K562 (cell line): ENCODE measurements at regions not wholly inside any gene's neighbourhood (a gene's known extent, or its start where the extent isn't known, plus 50 kb on each side); places are given as distances from the start of the nearest gene placed in this dataset.

Experiments
- ATAC-seq: fragments of 200-7000 bp; cut with Tn5 transposase; 3 replicates; pipeline ENCODE4 v1.9.1; 2020; ENCODE audit warnings: moderate library complexity
- BruUV-seq: library from RNA; stranded (reverse); fragments of 400-500 nt; replicated peaks from 2 replicates; lab custom pipeline; 2021; lab: Mats Ljungman, UMichigan
- CTCF ChIA-PET: fragments of 300-600 bp; formaldehyde crosslinking; extraction: SDS; loops from one replicate; lab custom pipeline; 2021; ENCODE audit warnings: low intra/inter-chr PET ratio; lab: Yijun Ruan, JAX
- POLR2A ChIA-PET: fragments of 300-600, 350-650 bp; sonication (Branson Sonifier 250); formaldehyde crosslinking; extraction: SDS; loops from one replicate; lab custom pipeline; 2021; ENCODE audit warnings: antibody characterized with exemption, inconsistent platforms; lab: Yijun Ruan, JAX
- DNase-seq, 4 experiments: peaks; one replicate each; pipeline versions ENCODE4 v3.0.0 to v3.0.0-alpha.2; 2011 to 2018; ENCODE audit warnings: low spot score in 3 of 4, mixed read lengths in 3 of 4; ENCODE audit errors: extremely low read depth in 1 of 4
- FAIRE-seq: peaks from 2 replicates; lab custom pipeline; 2011; peaks lifted over from hg19 to GRCh38; lab: Jason Lieb, UNC
- H2AFZ ChIP-seq: 2 replicates; pipeline ENCODE4 v1.6.0; 2011; ENCODE audit warnings: low read depth, low read length, control low read depth, inconsistent platforms
- H3K27ac ChIP-seq: fragments of 200-600 bp; 3 replicates; pipeline ENCODE4 v1.8.0; 2011; ENCODE audit warnings: low read depth, mild to moderate bottlenecking, control low read depth, inconsistent platforms, low read length, moderate library complexity, mixed read lengths; ENCODE audit errors: extremely low read depth
- H3K27me3 ChIP-seq, 2 experiments: fragments of 300-600 bp in 1 of 2; 2 replicates in 1 of 2; 3 replicates in 1 of 2; pipeline versions ENCODE4 v1.6.0 to v1.8.0; 2011; ENCODE audit warnings: inconsistent platforms in 2 of 2, low read length in 2 of 2, mild to moderate bottlenecking in 1 of 2, mixed read lengths in 1 of 2, moderate library complexity in 1 of 2; ENCODE audit not compliant: control insufficient read depth in 2 of 2, insufficient read depth in 2 of 2
- H3K36me3 ChIP-seq: fragments of 300-600 bp; 3 replicates; pipeline ENCODE4 v1.8.0; 2011; ENCODE audit warnings: mild to moderate bottlenecking, low read length, inconsistent platforms; ENCODE audit not compliant: control insufficient read depth, insufficient read depth
- H3K4me1 ChIP-seq, 2 experiments: fragments of 200-600 bp in 1 of 2; replicated peaks in 1 of 2; 2 replicates in 1 of 2; 3 replicates in 1 of 2; pipeline versions ENCODE4 v1.5.1 to v1.8.0; 2011; ENCODE audit warnings: inconsistent platforms in 2 of 2, low read length in 2 of 2, mild to moderate bottlenecking in 1 of 2, mixed read lengths in 1 of 2, moderate library complexity in 1 of 2; ENCODE audit not compliant: control insufficient read depth in 2 of 2, insufficient read depth in 2 of 2
- H3K4me2 ChIP-seq: 2 replicates; pipeline ENCODE4 v1.6.1; 2011; ENCODE audit warnings: low read length, control low read depth, inconsistent platforms, mixed read lengths; ENCODE audit not compliant: insufficient read depth
- H3K4me3 ChIP-seq: fragments of 200-600 bp; sonication (generic), shearing (Covaris generic); 2 replicates; pipeline ENCODE4 v1.5.1; 2016; ENCODE audit warnings: control low read depth, inconsistent platforms
- H3K79me2 ChIP-seq: fragments of 200-600 bp; 3 replicates; pipeline ENCODE4 v1.8.0; 2011; ENCODE audit warnings: low read length, inconsistent platforms; ENCODE audit not compliant: control insufficient read depth, insufficient read depth
- H3K9ac ChIP-seq, 2 experiments: 2 replicates each; pipeline versions ENCODE4 v1.6.0 to v1.6.1; 2011; ENCODE audit warnings: low read depth in 2 of 2, low read length in 2 of 2, control low read depth in 1 of 2, inconsistent platforms in 1 of 2, mild to moderate bottlenecking in 1 of 2, mixed read lengths in 1 of 2; ENCODE audit not compliant: insufficient read depth in 1 of 2
- H3K9me1 ChIP-seq: one replicate; pipeline ENCODE4 v1.6.0; 2011; ENCODE audit warnings: inconsistent platforms, mild to moderate bottlenecking, low read length, moderate library complexity; ENCODE audit not compliant: control insufficient read depth, insufficient read depth
- H3K9me3 ChIP-seq: replicated peaks from 2 replicates; pipeline ENCODE4 v1.5.1; 2011; ENCODE audit warnings: low read depth, low read length, inconsistent platforms; ENCODE audit not compliant: control insufficient read depth, insufficient read depth
- H4K20me1 ChIP-seq: replicated peaks from 2 replicates; pipeline ENCODE4 v1.6.1; 2011; ENCODE audit warnings: low read length, inconsistent platforms, mixed read lengths; ENCODE audit not compliant: control insufficient read depth, insufficient read depth
- ARID4B ChIP-seq: sonication (generic); formaldehyde crosslinking; IDR thresholded peaks from 2 replicates; pipeline ENCODE4 v1.8.0; 2022; ENCODE audit warnings: mild to moderate bottlenecking, missing genetic modification reagents
- EGR1 ChIP-seq: fragments of 450-650 bp; conservative IDR thresholded peaks from 2 replicates; pipeline ENCODE4 v1.6.1; 2017; ENCODE audit warnings: mild to moderate bottlenecking
- ETV1 ChIP-seq: fragments of 450-650 bp; conservative IDR thresholded peaks from 2 replicates; pipeline ENCODE4 v1.6.1; 2016; ENCODE audit warnings: missing genetic modification characterization, control low read depth, low read depth, missing compliant biosample characterization
- LARP7 ChIP-seq: fragments of 450-650 bp; IDR thresholded peaks from 2 replicates; pipeline ENCODE4 v1.6.1; 2016
- RFX5 ChIP-seq: IDR thresholded peaks from 2 replicates; pipeline ENCODE4 v1.6.1; 2011; ENCODE audit warnings: low read depth, mild to moderate bottlenecking, improper control_type of control experiment, low read length
- ZBTB40 ChIP-seq, 2 experiments: fragments of 450-650 bp in 1 of 2; sonication (generic) in 1 of 2; formaldehyde crosslinking in 1 of 2; IDR thresholded peaks; 2 replicates each; pipeline versions ENCODE4 v1.7.1 to v1.9.0; 2016 to 2022; ENCODE audit warnings: inconsistent platforms in 1 of 2, mild to moderate bottlenecking in 1 of 2, missing genetic modification reagents in 1 of 2
- ZNF280B ChIP-seq: fragments of 250-450 bp; sonication (Bioruptor Pico); IDR thresholded peaks from 2 replicates; pipeline ENCODE4 v1.5.1; 2021; ENCODE audit warnings: mild to moderate bottlenecking
- ZNF695 ChIP-seq: fragments of 450-650 bp; formaldehyde crosslinking; IDR thresholded peaks from 2 replicates; pipeline ENCODE4 v1.4.0; 2020; ENCODE audit warnings: mild to moderate bottlenecking, moderate library complexity
- WGBS: fragments of 100-300 bp; shearing (Covaris generic); methylation state at CpG from one replicate; pipeline ENCODE4 v1.1.6; 2016; ENCODE audit warnings: low coverage, mixed read lengths; ENCODE audit not compliant: insufficient coverage; ENCODE audit errors: missing lambda C conversion rate; 5-methylcytosine and 5-hydroxymethylcytosine counted together
- in situ Hi-C: fragments of 300-500 bp; cut with MboI; formaldehyde crosslinking; loops from 4 replicates; pipeline ENCODE4 v1.15.0; 2018; ENCODE audit warnings: inconsistent platforms, mixed read lengths
- intact Hi-C: fragments of 100-400 bp; cut with micrococcal nuclease; formaldehyde crosslinking; loops from 2 replicates; pipeline ENCODE4 v1.14.2; 2022

- H3K9me1 ChIP-seq: no peaks in the 10 kb centered on the region
- H3K27me3 ChIP-seq: no peaks in the 10 kb centered on the region
- no peaks in the 10 kb centered on the region for H4K20me1 ChIP-seq
- H2AFZ ChIP-seq: no peak overlapping the region
- no peaks in the 10 kb centered on the region for H3K9me3 ChIP-seq
- ChIA-PET CTCF (no interaction called here), POLR2A (no interaction called here)
- H3K4me3 ChIP-seq: no peak overlapping the region
- FAIRE-seq: no peak
- H3K4me2 ChIP-seq: no peak overlapping the region
- no peak overlapping the region for H3K27ac ChIP-seq
- intact Hi-C loops: no loop called here
- ATAC-seq: no peak
- H3K79me2 ChIP-seq: no peaks in the 10 kb centered on the region
- DNase-seq: no peak
- H3K36me3 ChIP-seq: no peaks in the 10 kb centered on the region
- no peaks in the 10 kb centered on the region for H3K4me1 ChIP-seq
- no TSS peak for BruUV-seq
- 0% methylated on average over 2 of the region's 2 CpGs for WGBS
- in situ Hi-C loops: no loop called here
- no peak overlapping the region for H3K9ac ChIP-seq
- no peak for TF ChIP-seq ZNF280B
- TF ChIP-seq EGR1: no peak
- no peak for TF ChIP-seq LARP7
- no peak for TF ChIP-seq RFX5
- no peak for TF ChIP-seq ETV1 (tag)
- TF ChIP-seq ARID4B (CRISPR knock-in tag): no peak
- no peak for TF ChIP-seq ZNF695 (CRISPR knock-in tag)
- no peak for TF ChIP-seq ZBTB40 (IDR thresholded peaks at IDR 0.05)
- TF ChIP-seq ZBTB40 (CRISPR knock-in tag; IDR thresholded peaks at IDR 0.05): no peak
These were observed 1564.0 kb upstream of the CDH9 start for GRCh38 chr5:28602429-28602828.
